HAP-1 (cell line): ENCODE measurements at regions not wholly inside any gene's neighbourhood (a gene's known extent, or its start where the extent isn't known, plus 50 kb on each side); places are given as distances from the start of the nearest gene placed in this dataset.
"Not testable (repeated sequence)": the region's sequence is repeated elsewhere in the genome, so short reads cannot be mapped to it uniquely, and the experiment has no call there.

Experiments
- DNase-seq, 2 experiments: peaks; one replicate each; pipeline ENCODE4 v3.0.0-alpha.2; 2016 to 2020; ENCODE audit warnings: low spot score in 2 of 2
- H3K27me3 ChIP-seq: fragments of 250-450 bp; sonication (Bioruptor Pico); 2 replicates; pipeline ENCODE4 v1.5.1; 2020; ENCODE audit warnings: low read depth, mild to moderate bottlenecking, moderate library complexity
- H3K36me3 ChIP-seq: fragments of 250-450 bp; sonication (Bioruptor Pico); replicated peaks from 2 replicates; pipeline ENCODE4 v1.5.1; 2020; ENCODE audit warnings: mild to moderate bottlenecking
- H3K4me1 ChIP-seq: fragments of 250-450 bp; sonication (Bioruptor Pico); 2 replicates; pipeline ENCODE4 v1.5.1; 2020; ENCODE audit warnings: mild to moderate bottlenecking
- H3K4me3 ChIP-seq: fragments of 250-450 bp; sonication (Bioruptor Pico); 2 replicates; pipeline ENCODE4 v1.5.1; 2020; ENCODE audit warnings: mild to moderate bottlenecking, moderate library complexity
- H3K9me3 ChIP-seq: fragments of 250-450 bp; sonication (Bioruptor Pico); 2 replicates; pipeline ENCODE4 v1.5.1; 2020; ENCODE audit warnings: mild to moderate bottlenecking, moderate library complexity
- in situ Hi-C: fragments of 300-500 bp; cut with MboI; formaldehyde crosslinking; loops from 3 replicates; pipeline ENCODE4 v1.14.3; 2020; ENCODE audit warnings: low sequenced_read_pairs, inconsistent platforms, mixed read lengths

DNA sequence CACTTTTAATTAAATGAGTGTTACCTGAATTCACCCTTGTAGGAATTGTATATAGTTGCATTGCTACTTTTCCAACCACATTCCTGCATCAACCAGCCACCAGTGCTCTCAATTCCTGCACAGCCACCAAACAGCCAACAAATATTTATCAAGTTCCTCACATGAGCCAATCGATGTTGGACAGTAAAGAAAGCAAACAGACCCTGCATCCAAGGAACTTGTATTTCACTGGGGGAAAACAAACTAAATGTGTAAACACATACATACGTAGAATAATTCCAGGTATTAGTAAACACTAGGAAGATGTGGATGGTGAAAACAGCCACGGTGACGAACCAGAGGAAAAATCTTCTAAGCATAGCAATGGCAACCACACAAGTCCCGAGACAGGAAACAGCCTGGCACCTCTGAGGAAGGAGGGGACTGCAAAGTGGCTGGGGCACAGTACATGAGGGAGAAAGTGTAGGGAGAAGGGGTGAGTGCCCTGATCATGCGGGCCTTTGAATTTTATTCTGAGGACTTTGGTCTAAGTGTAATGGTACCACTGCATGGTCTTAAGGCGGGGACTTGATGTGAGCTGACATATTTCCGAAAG is 111.2 kb downstream of the XRCC2 start:
- Histone ChIP-seq H3K36me3 (no peaks in the 10 kb centered on the region), H3K9me3 (no peaks in the 10 kb centered on the region), H3K27me3 (no peaks in the 10 kb centered on the region), H3K4me1 (no peaks in the 10 kb centered on the region), H3K4me3 (no peak overlapping the region)
- in situ Hi-C loops: no loop called here
- DNase-seq: no peak

DNA sequence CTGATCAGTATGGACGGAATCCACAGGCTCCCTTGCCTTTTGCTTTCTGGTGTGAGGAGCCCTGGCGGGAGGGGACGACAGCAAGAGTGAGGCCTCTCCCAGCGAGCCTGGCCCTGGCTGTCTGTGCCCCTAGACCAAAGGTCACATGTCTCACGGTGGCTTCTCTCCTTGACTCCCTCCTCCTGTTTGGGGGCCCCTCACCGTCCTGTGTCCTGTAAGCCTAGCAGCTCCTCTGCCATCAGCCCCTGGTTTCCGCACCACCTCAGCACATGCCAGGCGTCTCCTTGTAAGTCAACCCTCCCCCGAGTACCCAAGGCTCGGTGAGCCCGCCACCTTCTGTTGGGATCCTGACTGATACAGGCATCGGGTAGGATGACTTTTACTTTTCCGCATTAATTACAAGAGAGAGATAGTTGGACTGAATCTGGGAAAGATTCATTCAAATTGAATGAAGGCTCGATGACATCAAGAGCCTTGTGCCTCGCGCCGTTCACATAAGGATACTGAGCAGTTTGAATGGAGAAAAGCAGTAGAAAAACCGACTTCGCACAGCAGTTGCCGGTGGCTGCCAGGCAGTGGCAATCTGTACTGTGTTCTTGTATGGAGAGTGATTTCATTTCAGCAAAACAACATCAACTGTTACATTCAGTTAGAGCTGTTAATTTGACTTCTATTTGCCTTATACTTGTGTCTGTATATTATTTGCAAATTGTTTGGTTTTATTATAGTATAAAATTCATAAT is 119.8 kb downstream of the XRCC2 start:
- DNase-seq: no peak
- Histone ChIP-seq H3K9me3 (no peaks in the 10 kb centered on the region), H3K27me3 (no peaks in the 10 kb centered on the region), H3K4me1 (no peaks in the 10 kb centered on the region), H3K36me3 (no peaks in the 10 kb centered on the region), H3K4me3 (no peak overlapping the region)
- in situ Hi-C loops: no loop called here

DNA sequence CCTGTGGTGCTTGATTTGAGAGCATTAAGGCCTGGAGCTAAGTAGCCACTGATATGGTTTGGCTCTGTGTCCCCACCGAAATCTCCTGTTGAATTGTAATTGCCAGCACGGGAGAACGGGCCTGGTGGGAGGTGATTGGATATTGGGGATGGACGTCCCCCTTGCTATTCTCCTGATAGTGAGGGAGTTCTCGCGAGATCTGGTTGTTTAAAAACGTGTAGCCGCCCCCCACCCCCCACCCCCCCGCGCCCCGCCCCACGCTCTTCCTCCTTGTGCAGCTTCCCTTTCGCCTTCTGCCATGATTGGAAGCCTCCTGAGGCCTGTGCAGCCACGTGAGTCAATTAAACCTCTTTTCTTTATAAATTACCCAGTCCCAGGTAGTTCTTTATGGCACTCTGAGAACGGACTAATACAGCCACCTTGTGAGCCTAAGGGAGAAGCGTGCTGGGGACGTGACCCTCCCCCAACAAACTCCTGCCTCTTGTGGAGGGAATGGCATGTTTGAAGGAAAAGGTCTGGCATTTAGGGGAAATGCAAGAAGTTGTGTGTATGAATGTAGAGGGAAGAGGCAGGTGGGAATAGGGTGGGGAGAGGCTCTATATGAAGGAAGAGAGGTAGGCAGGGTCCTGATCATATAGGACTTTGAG is 118.0 kb upstream of the KMT2C start:
- Histone ChIP-seq H3K4me1 (no peaks in the 10 kb centered on the region), H3K27me3 (no peaks in the 10 kb centered on the region), H3K36me3 (no peaks in the 10 kb centered on the region), H3K4me3 (no peak overlapping the region), H3K9me3 (no peaks in the 10 kb centered on the region)
- DNase-seq: no peak
- in situ Hi-C loops: no loop called here

DNA sequence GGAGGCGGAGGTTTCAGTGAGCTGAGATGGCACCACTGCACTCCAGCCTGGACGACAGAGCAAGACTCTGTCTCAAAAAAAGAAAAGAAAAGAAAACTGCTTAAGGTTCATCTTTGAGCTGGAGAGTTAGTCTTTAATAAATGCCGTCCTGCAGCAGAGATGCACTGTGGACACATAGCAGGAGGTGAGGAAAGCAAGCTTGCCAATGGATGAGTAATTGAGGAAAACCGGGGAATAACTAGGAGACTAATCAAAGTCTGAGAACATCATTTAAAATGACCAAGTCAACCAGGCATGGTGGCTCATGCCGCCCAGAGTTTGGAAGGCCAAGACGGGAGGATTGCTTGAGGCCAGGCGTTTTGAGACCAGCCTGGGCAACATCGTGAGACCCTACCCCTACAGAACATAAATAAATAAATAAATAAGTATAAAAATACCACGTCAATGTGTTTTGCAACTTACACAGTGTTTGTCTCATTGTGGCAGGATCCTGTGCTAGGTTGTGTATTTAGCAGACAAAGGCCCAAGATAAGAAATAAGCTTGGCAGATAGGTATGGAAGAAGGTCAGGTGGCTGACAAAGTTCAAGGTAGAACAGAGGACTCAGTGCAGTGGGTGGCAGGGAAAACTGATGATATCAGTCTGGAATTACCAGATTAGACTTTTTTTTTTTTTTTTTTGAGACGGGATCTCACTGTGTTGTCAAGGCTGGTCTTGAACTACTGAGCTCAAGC is 115.7 kb upstream of the KMT2C start:
- Histone ChIP-seq H3K4me3 (no peak overlapping the region), H3K4me1 (no peaks in the 10 kb centered on the region), H3K9me3 (no peaks in the 10 kb centered on the region), H3K36me3 (no peaks in the 10 kb centered on the region), H3K27me3 (no peaks in the 10 kb centered on the region)
- in situ Hi-C loops: no loop called here
- DNase-seq: no peak

DNA sequence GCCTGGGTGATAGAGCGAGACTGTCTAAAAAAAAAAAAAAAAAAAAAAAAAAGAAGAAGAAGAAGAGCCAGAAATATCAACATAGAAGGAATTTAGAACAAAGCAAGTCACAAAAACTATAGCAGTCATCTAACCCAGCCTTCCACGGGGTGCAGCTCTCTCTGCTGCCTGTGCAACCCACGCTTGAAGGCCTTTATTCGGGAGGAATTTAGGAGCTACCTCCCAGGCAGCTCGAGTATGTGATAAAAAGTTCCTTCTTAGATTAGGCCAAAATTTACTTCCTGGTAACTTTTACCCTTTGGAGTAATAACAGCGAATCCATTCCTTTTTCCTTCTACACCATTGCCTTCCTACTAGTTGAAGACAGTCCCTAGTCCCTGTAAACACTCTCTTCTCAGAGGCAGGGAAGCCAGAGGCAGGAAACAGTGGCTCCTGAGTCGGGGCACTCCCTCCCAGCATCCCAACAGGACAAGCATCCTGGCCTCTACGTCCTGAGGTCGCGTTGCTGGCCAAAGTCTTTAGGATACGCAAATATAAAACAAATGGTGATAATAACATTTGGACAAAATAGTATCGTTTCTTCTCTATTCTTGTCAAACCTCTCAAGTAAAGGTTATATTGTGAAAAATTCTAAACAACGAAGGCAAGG is 109.3 kb upstream of the KMT2C start:
- no peak for DNase-seq
- H3K4me1 ChIP-seq: peaks cover 13% of the 10 kb centered on the region
- H3K9me3 ChIP-seq: no peaks in the 10 kb centered on the region
- H3K4me3 ChIP-seq: no peak overlapping the region
- no peaks in the 10 kb centered on the region for H3K27me3 ChIP-seq
- no peaks in the 10 kb centered on the region for H3K36me3 ChIP-seq
- in situ Hi-C loops: no loop called here

DNA sequence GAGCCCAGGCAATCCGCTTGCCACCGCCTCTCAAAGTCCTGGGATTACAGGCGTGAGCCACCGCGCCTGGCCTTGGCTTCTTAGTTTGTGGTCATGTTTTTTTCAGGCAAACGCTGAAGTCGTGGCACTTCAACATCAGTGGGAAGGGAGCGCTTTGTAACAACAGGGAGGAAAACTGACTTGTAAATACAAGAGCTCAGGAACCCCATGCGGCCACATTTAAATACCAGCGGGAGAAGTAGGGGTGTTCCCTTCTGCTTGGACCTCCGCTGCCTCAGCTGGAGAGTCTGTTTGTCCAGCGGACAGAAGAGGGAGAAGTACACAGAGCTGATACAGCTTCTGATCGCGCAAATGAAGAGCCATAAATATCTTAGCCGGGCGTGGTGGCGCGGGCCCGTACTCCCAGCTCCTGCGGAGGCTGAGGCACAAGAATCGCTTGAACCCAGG is 108.7 kb upstream of the KMT2C start:
- Histone ChIP-seq H3K4me1 (peaks cover 13% of the 10 kb centered on the region), H3K36me3 (no peaks in the 10 kb centered on the region), H3K27me3 (no peaks in the 10 kb centered on the region), H3K9me3 (no peaks in the 10 kb centered on the region), H3K4me3 (no peak overlapping the region)
- in situ Hi-C loops: no loop called here
- DNase-seq: peak in 1 of 2 experiments; percentile 9

DNA sequence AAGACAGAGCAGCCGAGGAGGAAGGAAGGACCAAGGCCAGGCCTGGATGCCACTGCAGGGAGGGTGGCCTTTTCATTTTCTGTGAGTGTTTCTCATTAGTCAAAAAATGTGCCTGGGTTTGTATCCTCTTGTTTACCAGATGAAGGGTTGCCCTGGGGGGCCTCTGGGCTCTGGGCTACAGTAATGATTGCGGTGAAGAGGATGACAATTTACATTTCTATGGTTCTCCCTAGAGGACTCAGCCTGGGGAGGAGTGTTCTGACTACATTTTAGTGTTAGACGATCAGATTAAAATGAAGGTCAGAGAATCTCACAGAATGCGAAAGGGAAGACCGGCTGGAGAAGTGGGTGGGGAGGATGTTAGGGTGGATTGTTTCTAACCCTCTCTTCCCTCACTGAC is 108.0 kb upstream of the KMT2C start:
- in situ Hi-C loops: no loop called here

DNA sequence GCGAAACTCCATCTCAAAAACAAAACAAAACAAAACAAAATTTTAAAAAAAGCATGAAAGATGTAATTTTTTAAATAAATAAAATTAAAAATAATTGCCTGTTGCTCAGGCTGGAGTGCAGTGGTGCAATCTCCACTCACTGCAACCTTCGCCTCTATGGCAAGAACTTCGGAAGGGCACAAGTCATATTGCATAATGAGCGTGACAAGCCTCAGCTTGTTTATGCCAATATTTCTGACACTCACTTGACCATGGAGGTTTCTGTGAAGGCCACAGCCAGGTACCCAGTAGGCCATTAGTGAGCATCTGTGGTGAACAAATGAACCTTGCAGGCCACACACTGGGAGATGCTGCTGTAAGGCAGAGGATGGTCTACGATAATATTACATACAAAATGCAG is 106.1 kb upstream of the KMT2C start:
- no peak for DNase-seq
- Histone ChIP-seq H3K9me3 (no peaks in the 10 kb centered on the region), H3K4me3 (no peak overlapping the region), H3K36me3 (no peaks in the 10 kb centered on the region), H3K27me3 (no peaks in the 10 kb centered on the region), H3K4me1 (peaks cover 13% of the 10 kb centered on the region)
- in situ Hi-C loops: no loop called here

More for the DNA sequence above, 108.0 kb upstream of the KMT2C start:
- no peaks in the 10 kb centered on the region for H3K27me3 ChIP-seq
- peak; percentile 83 to 86 for DNase-seq
- no peaks in the 10 kb centered on the region for H3K9me3 ChIP-seq
- no peaks in the 10 kb centered on the region for H3K36me3 ChIP-seq
- H3K4me3 ChIP-seq: no peak overlapping the region
- H3K4me1 ChIP-seq: peaks cover 13% of the 10 kb centered on the region

DNA sequence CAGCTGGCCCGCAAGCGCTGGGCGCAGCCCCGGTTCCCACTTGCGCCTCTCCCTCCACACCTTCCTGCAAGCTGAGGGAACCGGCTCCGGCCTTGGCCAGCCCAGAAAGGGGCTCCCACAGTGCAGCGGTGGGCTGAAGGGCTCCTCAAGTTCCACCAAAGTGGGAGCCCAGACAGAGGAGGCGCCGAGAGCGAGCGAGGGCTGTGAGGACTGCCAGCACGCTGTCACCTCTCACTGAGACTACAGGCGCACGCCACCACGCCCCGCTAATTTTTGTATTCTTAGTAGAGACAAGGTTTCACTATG is 103.3 kb upstream of the KMT2C start:
- in situ Hi-C loops: not testable (repeated sequence)

DNA sequence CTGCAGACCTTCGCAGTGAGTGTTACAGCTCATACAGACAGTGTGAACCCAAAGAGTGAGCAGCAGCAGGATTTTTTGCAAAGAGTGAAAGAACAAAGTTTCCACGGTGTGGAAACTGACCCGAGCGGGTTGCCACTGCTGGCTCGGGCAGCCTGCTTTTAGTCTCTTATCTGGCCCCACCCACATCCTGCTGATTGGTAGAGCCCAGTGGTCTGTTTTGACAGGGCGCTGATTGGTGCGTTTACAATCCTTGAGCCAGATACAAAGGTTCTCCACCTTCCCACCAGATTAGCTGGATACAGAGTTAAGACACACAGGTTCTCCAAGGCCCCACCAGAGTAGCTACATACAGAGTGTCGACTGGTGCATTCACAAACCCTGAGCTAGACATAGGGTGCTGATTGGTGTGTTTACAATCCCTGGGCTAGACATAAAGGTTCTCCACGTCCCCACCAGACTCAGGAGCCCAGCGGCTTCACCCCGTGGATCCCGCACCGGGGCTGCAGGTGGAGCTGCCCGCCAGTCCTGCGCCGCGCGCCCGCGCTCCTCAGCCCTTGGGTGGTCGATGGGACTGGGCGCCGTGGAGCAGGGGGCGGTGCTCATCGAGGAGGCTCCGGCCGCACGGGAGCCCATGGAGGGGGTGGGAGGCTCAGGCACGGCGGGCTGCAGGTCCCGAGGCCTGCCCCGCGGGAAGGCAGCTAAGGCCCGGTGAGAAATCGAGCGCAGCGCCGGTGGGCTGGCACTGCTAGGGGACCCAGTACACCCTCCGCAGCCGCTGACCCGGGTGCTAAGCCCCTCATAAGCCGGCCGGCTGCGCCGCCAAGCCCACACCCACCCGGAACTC is 102.8 kb upstream of the KMT2C start:
- in situ Hi-C loops, H3K4me3 ChIP-seq: not testable (repeated sequence)

More for the DNA sequence above, 103.3 kb upstream of the KMT2C start:
- not testable (repeated sequence) for H3K4me3 ChIP-seq, H3K27me3 ChIP-seq, H3K9me3 ChIP-seq, DNase-seq, H3K36me3 ChIP-seq
- peaks cover 11% of the 10 kb centered on the region for H3K4me1 ChIP-seq

DNA sequence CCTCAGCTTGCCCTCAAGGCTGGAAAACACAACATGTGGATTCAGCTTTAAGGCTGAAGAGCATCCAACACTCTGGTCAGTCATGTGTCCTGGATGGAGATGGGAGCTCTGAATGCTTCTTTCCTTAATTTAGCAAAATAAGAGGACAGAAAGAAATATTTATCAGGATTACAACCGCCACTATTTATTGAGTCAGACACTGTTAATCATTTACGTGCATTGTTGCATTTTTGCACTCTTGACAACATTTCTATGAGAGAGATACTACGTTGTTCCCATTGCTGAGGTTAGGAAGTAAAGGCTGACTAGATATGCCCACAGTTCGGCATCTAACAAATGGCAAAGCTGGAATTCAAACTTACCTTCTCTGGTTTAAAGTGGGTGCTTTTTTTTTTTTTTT is 101.8 kb upstream of the KMT2C start:
- in situ Hi-C loops: no loop called here

More for the DNA sequence above, 102.8 kb upstream of the KMT2C start:
- H3K4me1 ChIP-seq, DNase-seq, H3K9me3 ChIP-seq, H3K36me3 ChIP-seq, H3K27me3 ChIP-seq: not testable (repeated sequence)

DNA sequence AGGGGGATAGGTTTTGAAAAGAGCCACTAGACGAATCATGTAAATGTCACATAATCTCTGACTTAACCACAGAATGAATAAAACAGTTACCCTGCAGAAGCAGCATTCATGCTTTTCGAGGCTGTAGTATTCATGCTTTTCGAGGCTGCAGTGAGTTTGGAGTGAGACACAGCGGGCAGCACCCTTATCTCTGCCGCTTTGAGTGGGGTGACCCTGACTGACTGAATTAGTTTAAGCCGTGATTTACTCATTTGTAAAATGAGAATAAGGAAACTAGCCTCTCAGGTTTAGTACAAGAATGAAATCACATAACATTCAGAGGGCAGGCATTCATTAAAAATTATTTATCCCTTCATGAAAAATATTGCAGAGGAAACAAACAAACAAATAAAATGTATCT is 92.8 kb upstream of the KMT2C start:
- in situ Hi-C loops: no loop called here
- H3K4me1 ChIP-seq: no peaks in the 10 kb centered on the region
- no peak overlapping the region for H3K4me3 ChIP-seq
- H3K9me3 ChIP-seq: no peaks in the 10 kb centered on the region
- no peaks in the 10 kb centered on the region for H3K27me3 ChIP-seq
- DNase-seq: no peak
- H3K36me3 ChIP-seq: no peaks in the 10 kb centered on the region

More for the DNA sequence above, 101.8 kb upstream of the KMT2C start:
- no peaks in the 10 kb centered on the region for H3K27me3 ChIP-seq
- DNase-seq: no peak
- peaks cover 4% of the 10 kb centered on the region for H3K4me1 ChIP-seq
- no peak overlapping the region for H3K4me3 ChIP-seq
- H3K9me3 ChIP-seq: no peaks in the 10 kb centered on the region
- H3K36me3 ChIP-seq: no peaks in the 10 kb centered on the region

DNA sequence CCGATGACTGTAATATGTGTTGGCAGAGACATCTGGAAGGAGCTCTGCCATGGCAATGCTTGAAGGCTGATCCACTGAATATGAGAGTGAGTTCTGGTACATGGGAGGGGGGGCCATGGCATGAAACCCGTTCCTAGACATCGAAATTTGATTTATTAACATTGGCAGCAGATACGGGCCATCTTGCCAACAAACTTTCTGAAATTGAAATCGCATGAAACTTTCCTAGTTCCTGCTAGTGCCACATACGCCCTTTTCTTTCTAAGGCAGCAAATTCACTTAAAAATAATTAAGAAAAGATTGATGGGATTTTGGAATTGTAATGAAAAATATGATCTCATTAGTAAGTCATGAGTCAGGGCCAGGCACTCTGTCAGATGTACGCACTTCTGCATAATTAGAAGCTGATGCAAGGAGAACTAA is 91.8 kb upstream of the KMT2C start:
- no peaks in the 10 kb centered on the region for H3K9me3 ChIP-seq
- no peaks in the 10 kb centered on the region for H3K4me1 ChIP-seq
- H3K27me3 ChIP-seq: no peaks in the 10 kb centered on the region
- in situ Hi-C loops: no loop called here
- DNase-seq: no peak
- H3K36me3 ChIP-seq: no peaks in the 10 kb centered on the region
- H3K4me3 ChIP-seq: no peak overlapping the region
